Bronchial epithelial cell (primary cell): ENCODE measurements at regions not wholly inside any gene's neighbourhood (a gene's known extent, or its start where the extent isn't known, plus 50 kb on each side); places are given as distances from the start of the nearest gene placed in this dataset.

Source experiments
- DNase-seq: peaks from one replicate; pipeline ENCODE4 v3.0.0-alpha.2; 2010; ENCODE audit warnings: low read depth
- FAIRE-seq: peaks from 2 replicates; lab custom pipeline; 2011; peaks lifted over from hg19 to GRCh38; lab: Jason Lieb, UNC
- H3K27me3 ChIP-seq: 2 replicates; pipeline ENCODE4 v1.5.1; 2011; ENCODE audit warnings: low read length; ENCODE audit not compliant: control insufficient read depth, insufficient read depth
- H3K36me3 ChIP-seq: 2 replicates; pipeline ENCODE4 v1.5.1; 2011; ENCODE audit warnings: low read length; ENCODE audit not compliant: control insufficient read depth, insufficient read depth
- H3K4me3 ChIP-seq: 2 replicates; pipeline ENCODE4 v1.5.1; 2011; ENCODE audit warnings: mild to moderate bottlenecking, low read depth, low read length, control low read depth
- TF ChIP-seq, protein P1 (sequence below): IDR thresholded peaks from 2 replicates; pipeline ENCODE4 v1.5.1; 2011; ENCODE audit warnings: mild to moderate bottlenecking, moderate library complexity, low read length, control low read depth, inconsistent platforms; ENCODE audit not compliant: insufficient read depth, severe bottlenecking

DNA sequence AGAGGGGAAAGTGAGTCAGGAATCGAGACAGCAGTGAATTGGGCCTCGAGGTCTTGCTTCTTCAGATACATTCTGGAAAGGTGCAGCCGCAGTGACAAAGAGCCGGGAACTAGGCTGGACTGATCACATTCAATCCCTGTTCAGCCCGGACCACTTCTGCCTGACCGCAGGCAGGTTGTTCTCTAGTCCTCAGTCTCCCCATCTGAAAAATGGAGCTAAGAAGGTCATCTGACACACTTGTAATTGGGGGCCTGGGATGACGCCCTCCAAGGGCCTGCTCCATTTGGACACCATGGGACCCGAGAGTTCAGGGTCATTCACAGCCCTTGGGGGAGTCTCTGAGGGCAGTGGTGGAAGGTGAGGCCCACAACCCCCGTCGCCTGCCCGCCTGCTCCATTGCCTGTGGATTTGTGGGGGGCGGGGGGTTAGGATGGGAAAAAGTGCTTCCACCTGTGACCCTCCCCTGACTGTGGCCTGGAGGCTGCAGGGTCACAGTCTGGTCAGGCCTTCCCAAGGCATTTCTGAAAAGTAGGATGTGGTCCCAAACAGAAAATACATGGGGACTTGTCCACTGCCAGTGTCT, 87.9 kb upstream of the CSF3R start:
- no peak overlapping the region for H3K4me3 ChIP-seq
- no peak for FAIRE-seq

DNA sequence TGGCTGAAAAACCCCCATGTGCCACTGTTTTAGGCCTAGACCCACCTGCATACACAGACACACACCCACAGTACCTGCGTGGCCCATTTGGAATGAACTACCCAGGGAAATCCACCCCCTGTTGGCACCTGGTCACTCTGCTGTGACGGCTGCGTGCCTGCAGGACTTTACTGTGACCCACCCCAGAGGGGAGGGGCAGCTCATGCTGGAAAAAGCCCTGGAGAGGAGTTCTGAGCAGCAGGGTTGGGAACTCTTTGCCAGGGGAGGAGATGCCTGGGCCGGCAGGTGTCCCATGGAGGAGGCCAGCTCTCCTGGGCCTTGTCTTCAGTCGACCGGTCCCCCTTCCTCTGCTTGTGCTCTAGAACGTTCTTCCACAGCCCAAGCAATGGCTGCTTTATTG, 87.3 kb upstream of the CSF3R start:
- TF ChIP-seq, protein P1, sequence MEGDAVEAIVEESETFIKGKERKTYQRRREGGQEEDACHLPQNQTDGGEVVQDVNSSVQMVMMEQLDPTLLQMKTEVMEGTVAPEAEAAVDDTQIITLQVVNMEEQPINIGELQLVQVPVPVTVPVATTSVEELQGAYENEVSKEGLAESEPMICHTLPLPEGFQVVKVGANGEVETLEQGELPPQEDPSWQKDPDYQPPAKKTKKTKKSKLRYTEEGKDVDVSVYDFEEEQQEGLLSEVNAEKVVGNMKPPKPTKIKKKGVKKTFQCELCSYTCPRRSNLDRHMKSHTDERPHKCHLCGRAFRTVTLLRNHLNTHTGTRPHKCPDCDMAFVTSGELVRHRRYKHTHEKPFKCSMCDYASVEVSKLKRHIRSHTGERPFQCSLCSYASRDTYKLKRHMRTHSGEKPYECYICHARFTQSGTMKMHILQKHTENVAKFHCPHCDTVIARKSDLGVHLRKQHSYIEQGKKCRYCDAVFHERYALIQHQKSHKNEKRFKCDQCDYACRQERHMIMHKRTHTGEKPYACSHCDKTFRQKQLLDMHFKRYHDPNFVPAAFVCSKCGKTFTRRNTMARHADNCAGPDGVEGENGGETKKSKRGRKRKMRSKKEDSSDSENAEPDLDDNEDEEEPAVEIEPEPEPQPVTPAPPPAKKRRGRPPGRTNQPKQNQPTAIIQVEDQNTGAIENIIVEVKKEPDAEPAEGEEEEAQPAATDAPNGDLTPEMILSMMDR: no peak
- FAIRE-seq (no peak), DNase-seq (no peak)
- Histone ChIP-seq H3K4me3 (no peak overlapping the region), H3K36me3 (no peaks in the 10 kb centered on the region), H3K27me3 (no peaks in the 10 kb centered on the region)

More for the DNA sequence above, 87.9 kb upstream of the CSF3R start:
- TF ChIP-seq, protein P1: no peak
- DNase-seq: no peak
- no peaks in the 10 kb centered on the region for H3K27me3 ChIP-seq
- H3K36me3 ChIP-seq: no peaks in the 10 kb centered on the region

DNA sequence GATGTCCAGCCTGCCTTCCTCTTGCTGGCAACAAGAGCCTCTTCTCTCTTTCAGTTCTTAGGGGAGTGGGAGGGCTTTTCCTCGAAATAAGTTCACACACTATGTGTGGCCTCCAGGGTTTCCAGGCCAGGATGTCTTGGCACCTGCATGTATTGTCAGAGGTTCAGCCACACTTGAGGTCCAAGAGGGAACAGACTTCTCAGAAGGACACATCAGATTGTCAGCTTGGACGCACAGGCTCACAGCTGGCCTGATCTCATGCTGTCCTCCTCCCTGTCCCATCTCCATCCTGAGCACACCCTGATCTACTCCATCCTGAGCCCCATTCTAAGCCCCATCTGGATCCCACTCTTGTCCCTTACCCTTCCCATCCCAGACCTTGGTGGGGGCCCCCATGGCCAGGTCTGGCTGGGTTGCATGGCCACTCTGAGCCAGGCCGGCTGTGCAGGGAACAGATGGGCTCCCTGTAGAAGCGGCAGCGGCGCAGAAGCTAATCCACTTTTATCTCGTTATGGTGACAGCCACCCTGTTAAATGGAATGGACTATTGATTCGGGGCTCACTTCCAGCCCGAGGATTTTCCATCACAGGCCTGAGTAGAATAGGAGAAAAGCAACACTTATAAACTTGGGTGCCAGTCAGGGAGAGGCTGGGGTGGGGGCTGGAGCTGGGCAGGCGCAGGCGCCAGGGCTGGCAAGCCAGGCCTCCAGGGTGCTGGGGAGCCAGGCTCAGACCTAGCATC, 85.1 kb upstream of the CSF3R start:
- no peak for DNase-seq
- no peak for FAIRE-seq
- H3K36me3 ChIP-seq: no peaks in the 10 kb centered on the region
- H3K27me3 ChIP-seq: no peaks in the 10 kb centered on the region
- H3K4me3 ChIP-seq: no peak overlapping the region
- TF ChIP-seq, protein P1: no peak

DNA sequence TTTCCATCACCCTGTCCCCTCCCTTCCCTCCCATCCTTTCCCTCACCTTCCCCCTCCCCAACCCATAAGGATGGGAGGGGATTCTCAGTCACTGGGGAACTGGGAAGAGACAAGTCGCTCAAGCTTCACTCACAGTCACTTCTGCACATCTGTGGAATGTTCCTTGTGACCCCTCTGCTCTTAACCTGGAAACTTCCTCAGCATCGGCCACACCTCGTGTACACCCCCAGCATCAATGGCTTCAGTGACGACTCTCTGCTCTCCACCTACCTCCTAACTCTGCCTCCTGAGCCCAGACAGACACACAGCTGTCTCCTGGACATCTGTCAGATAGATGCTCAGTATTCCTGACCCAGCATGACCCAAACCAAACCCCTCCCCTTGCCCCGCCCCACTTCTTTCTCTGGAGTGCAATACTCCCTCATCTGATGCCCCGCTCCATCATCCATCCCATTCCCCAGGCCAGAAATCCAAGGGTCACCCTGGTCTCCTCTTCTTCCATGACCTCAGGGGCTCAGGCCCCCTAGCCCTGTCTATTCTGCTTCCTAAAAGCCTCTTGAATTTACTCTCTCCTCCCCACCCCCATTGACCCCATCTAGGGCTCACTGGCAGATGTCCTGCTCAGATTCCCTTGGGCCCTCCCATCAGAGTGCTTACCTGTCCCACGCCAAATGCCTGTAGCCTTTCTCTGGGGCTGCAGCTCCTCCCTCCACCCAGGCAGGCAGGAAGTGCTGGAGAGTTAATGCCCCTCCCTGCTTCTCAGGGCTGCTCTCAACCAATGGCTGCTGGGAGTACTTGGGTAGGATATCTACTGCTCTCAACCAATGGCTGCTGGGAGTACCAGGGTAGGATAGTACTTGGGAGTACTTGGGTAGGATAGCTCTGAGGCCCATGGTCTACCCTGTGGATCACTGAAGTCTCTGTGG, 83.1 kb upstream of the CSF3R start:
- no peak overlapping the region for H3K4me3 ChIP-seq
- H3K27me3 ChIP-seq: no peaks in the 10 kb centered on the region
- TF ChIP-seq, protein P1: no peak
- DNase-seq (no peak), FAIRE-seq (no peak)
- H3K36me3 ChIP-seq: no peaks in the 10 kb centered on the region

DNA sequence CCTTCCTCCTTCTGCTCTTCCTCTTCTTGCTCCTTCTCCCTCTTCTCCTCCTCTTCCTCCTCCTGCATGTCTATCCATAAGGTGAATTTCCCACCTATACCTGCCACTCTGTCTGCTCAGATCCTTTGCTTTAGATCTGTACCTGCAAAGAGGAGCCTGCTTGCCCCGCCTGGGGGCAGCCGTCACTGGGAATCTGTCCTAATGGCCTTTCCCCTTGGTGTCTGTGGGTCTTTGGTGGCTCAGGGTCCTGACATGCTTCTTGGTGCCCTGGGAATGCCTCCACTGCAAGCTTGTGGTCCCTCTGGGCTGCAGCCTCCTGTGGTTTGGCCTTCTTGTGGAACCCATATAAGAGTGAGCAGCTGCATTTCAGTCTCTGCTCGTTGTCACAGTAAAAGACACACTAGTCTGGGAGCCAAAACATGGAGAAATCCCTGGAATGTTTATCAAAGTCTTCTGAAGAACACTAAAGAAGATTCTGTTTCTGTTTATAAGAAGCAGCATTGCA, 79.5 kb upstream of the CSF3R start:
- H3K27me3 ChIP-seq: no peaks in the 10 kb centered on the region
- no peaks in the 10 kb centered on the region for H3K36me3 ChIP-seq
- FAIRE-seq (no peak), DNase-seq (no peak)
- TF ChIP-seq, protein P1: no peak
- no peak overlapping the region for H3K4me3 ChIP-seq
